ENCODE measurements at regions not wholly inside any gene's neighbourhood (a gene's known extent, or its start where the extent isn't known, plus 50 kb on each side); places are given as distances from the start of the nearest gene placed in this dataset.
"Not testable (repeated sequence)": the region's sequence is repeated elsewhere in the genome, so short reads cannot be mapped to it uniquely, and the experiment has no call there.

- no peak for DNase-seq
Measured at GRCh38 chr12:126897778-126898177, 1369.2 kb upstream of the TMEM132C start.

DNA sequence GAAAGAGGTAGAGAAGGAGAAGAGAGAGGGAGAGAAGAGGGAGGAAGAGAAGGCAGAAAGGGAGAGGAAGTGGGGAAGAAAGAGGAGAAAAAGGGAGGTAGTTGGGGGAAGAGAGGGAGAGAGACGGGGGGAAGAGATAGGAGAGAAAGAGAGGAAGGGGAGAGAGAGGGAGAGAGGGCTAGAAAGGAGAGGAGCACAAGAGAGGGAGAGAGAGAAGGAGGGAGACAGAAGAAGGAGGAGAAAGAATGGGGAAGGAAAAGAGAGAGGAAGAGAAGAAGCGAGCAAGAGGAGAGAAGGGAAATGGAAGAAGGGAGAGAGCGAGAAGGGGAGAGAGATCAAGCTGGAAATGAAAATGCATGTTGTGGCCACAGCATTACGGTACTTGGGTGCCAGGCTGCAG lies 1368.4 kb upstream of the TMEM132C start:
- DNase-seq: no peak

GRCh38 chr12:126899926-126900792 lies 1366.8 kb upstream of the TMEM132C start:
- DNase-seq: no peak

DNA sequence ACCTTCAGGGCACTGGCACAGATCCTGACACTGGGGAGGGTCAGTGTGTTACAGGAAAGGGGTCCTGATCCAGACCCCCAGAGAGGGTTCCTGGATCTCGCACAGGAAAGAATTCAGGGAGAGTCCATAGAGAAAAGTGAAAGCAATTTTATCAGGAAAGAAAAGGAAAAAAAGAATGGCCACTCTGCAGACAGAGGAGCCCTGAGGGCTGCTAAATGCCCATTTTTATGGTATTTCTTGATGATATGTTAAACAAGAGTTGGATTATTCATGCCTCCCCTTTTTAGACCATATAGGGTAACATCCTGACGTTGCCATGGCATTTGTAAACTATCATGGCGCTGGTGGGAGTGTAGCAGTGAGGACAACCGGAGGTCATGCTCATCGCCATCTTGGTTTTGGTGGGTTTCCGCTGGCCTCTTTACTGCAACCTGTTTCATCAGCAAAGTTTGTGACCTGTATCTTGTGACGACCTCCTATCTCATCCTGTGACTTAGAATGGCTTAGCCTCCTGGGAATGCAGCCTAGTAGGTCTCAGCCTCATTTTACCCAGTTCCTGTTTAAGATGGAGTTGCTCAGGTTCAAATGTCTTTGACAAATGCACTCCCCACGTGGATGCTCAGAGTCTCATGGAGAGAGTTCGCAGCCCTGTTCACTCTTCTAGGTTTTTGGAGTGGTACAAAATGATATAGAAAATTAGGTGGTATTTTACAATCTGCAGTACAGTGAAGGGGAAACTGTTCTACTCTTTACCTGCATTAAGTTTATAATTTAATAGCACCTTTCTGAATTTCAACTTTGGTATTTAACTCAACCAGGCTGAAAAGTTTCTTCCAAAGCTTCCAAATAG lies 1363.7 kb upstream of the TMEM132C start:
- DNase-seq: no peak

DNA sequence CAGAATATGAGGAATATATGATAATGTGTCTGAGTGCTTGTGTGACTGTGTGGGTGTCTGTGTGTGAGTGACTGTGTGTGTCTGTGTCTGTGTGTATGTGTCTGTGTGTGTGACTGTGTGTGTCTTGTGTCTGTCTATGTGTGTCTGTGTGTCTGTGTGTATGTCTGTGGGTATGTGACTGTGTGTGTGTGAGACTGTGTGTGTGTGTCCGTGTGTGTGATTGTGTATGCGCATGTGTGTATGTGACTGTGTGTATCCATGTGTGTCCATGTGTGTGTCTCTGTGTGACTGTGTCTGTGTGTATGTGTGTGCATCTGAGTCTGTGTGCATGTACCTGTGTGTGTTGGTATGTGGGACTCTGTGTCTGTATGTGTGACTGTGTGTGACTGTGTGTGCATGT lies 1361.2 kb upstream of the TMEM132C start:
- DNase-seq: no peak

GRCh38 chr12:126907900-126908764 lies 1358.8 kb upstream of the TMEM132C start:
- no peak for DNase-seq

DNA sequence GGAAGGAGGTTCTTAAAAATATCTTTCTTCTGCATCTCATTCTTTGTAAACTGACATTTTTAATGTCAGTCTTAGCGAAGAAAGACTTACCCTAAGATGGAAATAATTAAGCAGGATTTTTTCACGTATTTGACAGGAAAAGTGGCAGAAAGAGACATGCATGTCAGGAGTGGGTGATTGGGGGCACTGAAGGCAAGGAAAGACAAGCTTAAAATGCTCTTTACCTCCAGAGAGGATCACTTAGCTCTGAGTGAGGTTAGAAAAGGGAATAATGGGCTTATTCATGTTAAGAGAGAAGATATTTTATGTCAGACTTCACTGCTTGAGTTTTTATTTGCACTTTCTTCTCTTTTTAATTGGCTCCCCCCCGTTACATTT lies 1358.2 kb upstream of the TMEM132C start:
- no peak for DNase-seq

DNA sequence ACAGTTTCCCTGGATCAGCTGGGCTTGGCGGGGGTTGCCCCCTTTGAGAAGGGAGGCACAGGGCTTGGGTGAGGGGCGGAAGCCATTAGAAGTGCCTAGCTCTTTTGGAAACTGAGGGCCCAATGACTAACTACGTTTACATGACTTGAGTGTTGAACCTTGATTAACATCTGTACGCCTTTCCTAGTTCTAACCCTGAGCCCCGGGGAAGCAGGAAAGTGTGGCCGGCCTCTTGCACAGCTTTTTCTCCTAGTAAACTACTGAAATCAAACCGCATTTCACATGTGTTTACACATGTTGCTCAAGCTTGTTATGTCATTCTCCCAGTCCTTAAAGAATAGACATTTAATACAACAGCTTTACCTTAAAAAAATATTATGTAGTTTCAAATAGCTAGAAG lies 1356.4 kb upstream of the TMEM132C start:
- DNase-seq: no peak

- no peak for DNase-seq
Measured at GRCh38 chr12:126912111-126912510, 1354.9 kb upstream of the TMEM132C start.

GRCh38 chr12:126914170-126914793 lies 1352.7 kb upstream of the TMEM132C start:
- no peak for DNase-seq

GRCh38 chr12:126915309-126915708 lies 1351.7 kb upstream of the TMEM132C start:
- no peak for DNase-seq

DNA sequence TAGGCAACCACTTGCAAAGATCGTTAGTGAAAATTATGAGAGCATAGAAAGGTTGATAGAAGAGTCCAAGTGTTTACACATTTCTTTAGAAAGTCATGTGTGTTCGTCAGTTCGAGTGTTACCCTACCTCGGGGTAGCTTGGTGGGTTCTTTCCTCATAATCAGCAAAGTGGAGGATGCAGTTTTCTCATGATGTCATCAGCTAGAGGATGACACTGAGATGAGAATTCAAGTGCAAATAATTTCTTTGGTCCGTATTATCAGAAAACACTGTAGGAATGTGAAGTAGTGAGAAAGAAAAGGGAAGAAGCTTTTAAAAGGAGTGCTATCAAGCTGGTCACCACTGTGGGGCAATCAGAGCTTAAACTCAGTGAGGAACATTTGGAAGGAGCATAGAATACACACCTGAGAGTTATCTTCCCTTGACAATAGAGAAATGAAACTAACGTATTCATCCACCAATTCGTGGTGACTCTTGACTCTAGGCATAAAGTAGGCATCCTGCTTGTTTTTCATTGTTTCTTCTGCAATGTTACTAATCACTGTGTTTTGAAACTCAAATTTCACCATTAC lies 1340.9 kb upstream of the TMEM132C start:
- no peak for DNase-seq

DNA sequence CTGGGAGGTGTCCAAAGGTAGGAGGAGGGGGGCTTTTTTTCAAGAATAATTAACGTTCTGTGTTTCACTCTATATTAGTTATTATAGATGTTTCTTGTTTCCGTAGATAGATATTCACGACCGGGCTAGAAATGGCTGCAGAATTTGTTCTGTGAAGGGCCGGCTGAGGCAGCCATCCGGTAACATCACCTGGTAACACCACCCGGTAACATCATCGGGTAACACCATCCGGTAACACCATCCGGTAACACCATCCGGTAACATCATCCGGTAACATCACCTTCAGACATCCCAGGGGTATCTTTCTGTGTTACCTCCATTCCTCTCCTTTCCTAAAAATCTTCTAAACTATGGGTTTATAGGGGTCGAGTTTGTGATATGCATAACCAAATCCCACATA lies 1336.7 kb upstream of the TMEM132C start:
- DNase-seq: no peak

DNA sequence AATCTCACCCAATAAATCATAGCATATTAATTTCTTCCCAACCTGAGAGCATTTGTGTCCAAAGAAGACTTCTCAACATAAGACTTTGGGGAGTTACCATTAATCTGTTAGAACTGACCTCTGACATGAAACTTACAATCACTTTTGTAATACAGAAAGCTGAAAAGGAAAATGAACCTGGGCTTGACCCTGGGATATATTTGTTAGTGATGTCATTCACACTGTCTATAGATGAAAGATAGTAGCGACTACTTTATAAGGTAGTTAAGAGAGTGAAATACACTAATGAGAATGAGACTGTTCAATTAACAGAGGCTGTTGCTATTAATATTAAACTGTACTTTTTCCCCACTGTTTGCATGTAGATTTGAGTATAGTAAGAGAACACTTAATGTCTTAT lies 1334.8 kb upstream of the TMEM132C start:
- no peak for DNase-seq

DNA sequence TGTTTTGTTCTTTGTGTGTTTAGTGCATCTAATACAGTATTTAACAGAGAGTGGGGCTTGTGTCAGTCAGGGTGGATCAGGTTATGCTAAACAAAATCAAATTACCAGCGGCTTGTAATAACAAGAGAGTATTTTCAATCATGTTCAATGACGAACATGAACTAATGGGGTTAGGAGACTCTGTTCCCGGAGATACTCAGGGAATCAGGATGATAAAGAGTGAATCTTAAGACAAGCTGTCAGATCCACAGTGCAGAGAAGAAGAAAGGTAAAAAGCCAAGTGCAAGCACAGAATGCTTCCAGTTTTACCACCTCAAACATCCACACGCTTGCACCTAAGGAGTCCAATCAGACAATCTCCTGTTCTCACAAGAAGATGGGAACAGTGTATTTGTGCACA lies 1331.5 kb upstream of the TMEM132C start:
- no peak for DNase-seq

DNA sequence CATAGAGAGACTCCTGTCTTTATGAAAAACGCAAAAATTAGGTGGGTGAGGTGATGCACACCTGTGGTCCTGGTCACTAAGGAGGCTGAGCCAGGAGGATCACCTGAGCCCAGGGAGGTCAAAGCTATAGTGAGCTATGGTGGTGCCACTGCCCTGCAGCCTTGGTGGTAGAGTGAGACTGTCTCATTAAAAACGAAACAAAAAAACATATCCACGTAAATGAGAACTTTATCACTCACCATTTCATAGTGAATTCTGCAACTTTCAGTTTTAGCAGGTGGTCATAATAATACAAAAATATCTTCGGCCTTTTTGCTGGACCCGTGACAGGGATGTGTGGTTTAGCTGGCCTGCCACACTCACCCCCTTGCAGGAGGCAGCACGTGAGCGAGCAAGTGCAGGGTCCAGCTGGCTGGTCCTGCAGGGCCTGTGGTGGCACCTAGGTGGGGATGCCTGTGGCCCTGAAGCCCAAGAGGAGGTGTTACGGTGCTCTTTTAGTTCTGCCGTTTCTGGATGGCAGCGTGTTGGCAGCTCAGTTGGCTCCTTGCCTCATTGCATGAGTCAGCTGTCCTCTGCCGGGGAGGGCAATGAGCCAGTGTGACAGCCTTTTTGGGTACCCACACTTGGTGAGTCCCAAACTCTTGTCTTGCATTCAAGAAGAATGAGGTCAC lies 1330.7 kb upstream of the TMEM132C start:
- DNase-seq: no peak

GRCh38 chr12:126937431-126937830 lies 1329.5 kb upstream of the TMEM132C start:
- no peak for DNase-seq

- DNase-seq: no peak
Measured at GRCh38 chr12:126944684-126945083, 1322.3 kb upstream of the TMEM132C start.

DNA sequence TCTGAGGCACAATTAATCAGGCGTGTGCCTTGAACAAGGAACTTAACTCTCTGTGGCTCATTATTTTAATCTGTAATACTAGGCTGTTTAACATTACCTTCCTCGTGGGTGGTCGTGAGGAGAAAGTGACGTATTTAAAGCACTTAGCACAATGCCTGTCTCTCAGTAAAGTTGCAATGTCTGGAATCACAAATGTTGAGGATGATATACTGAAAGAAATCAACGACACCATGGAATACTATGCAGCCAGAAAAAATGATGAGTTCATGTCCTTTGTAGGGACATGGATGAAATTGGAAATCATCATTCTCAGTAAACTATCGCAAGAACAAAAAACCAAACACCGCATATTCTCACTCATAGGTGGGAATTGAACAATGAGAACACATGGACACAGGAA lies 1320.0 kb upstream of the TMEM132C start:
- DNase-seq: not testable (repeated sequence)

- no peak for DNase-seq
Measured at GRCh38 chr12:126949558-126949957, 1317.4 kb upstream of the TMEM132C start.

- DNase-seq: no peak
Measured at GRCh38 chr12:126950266-126950665, 1316.7 kb upstream of the TMEM132C start.
